Stomach (tissue), 8 donors: ENCODE measurements at regions not wholly inside any gene's neighbourhood (a gene's known extent, or its start where the extent isn't known, plus 50 kb on each side); places are given as distances from the start of the nearest gene placed in this dataset.
"Not testable (repeated sequence)": the region's sequence is repeated elsewhere in the genome, so short reads cannot be mapped to it uniquely, and the experiment has no call there.

Source experiments
- DNase-seq, 2 donors: peaks; one replicate each; pipeline versions ENCODE4 v3.0.0 to v3.0.0-alpha.2; 2013 to 2019
- H3K27ac ChIP-seq, 5 donors: fragments of 200-600 bp in 4 of 5; sonication (generic) in 4 of 5; one replicate each; pipeline ENCODE4 v1.5.1; 2013 to 2019; ENCODE audit warnings: mild to moderate bottlenecking in 1 of 5, moderate library complexity in 1 of 5
- H3K27me3 ChIP-seq, 3 donors: fragments of 200-600 bp; sonication (generic); one replicate each; pipeline ENCODE4 v1.5.1; 2017 to 2019; ENCODE audit warnings: mixed run types in 1 of 3
- H3K36me3 ChIP-seq, 4 donors: fragments of 200-600 bp; sonication (generic); 1 replicate in 3 of 4; 2 replicates in 1 of 4; pipeline ENCODE4 v1.5.1; 2016 to 2019
- H3K4me1 ChIP-seq, 4 donors: fragments of 200-600 bp; sonication (generic); one replicate each; pipeline ENCODE4 v1.5.1; 2016 to 2019
- H3K4me3 ChIP-seq, 4 donors: fragments of 200-600 bp; sonication (generic) in 3 of 4; one replicate each; pipeline ENCODE4 v1.5.1; 2016 to 2019; ENCODE audit warnings: mild to moderate bottlenecking in 1 of 4
- H3K9me3 ChIP-seq, 4 donors: fragments of 200-600 bp; sonication (generic); one replicate each; pipeline ENCODE4 v1.5.1; 2016 to 2019
- CTCF ChIP-seq, 7 experiments: fragments of 450-650 bp in 4 of 7; fragments of 200-600 bp in 3 of 7; sonication (generic) in 3 of 7; IDR thresholded peaks; one replicate each; pipeline ENCODE4 v1.5.1; 2016 to 2019; ENCODE audit warnings: antibody characterized with exemption in 7 of 7, control low read depth in 2 of 7, mild to moderate bottlenecking in 1 of 7
- EP300 ChIP-seq: sonication (generic); formaldehyde crosslinking; IDR thresholded peaks from one replicate; pipeline ENCODE4 v1.6.1; 2017; ENCODE audit warnings: antibody characterized with exemption
- POLR2A ChIP-seq, 4 donors: fragments of 450-650 bp; IDR thresholded peaks; one replicate each; pipeline ENCODE4 v1.6.1; 2016; ENCODE audit warnings: antibody characterized with exemption in 4 of 4, control low read depth in 2 of 4, mild to moderate bottlenecking in 1 of 4, moderate library complexity in 1 of 4
- POLR2AphosphoS5 ChIP-seq, 3 donors: sonication (generic); formaldehyde crosslinking; IDR thresholded peaks; one replicate each; pipeline ENCODE4 v1.6.1; 2016; ENCODE audit warnings: antibody characterized with exemption in 3 of 3
- WGBS, 5 donors: extraction: QIAGEN DNeasy Blood & Tissue Kit in 3 of 5; methylation state at CpG; one replicate each; pipeline versions ENCODE4 v1.1.5 to v1.1.7; 2013 to 2018; 5-methylcytosine and 5-hydroxymethylcytosine counted together
- intact Hi-C: fragments of 100-400 bp; cut with DNase I; formaldehyde crosslinking; loops from one replicate; pipeline ENCODE4 v1.15.1; 2023; ENCODE audit warnings: low total_unique reads
- donor health status: healthy with polysubstance abuse.
- donor health status: Bipolar disorder and iron deficiency.
- donor health status: healthy.

GRCh38 chrX:137882960-137883359, 317.0 kb downstream of the ZIC3 start:
- no peak overlapping the region for H3K4me3 ChIP-seq
- 71 to 88% (median 83%) methylated on average over 2 of the region's 2 CpGs for WGBS, 5 donors
- no peak overlapping the region for H3K27ac ChIP-seq
- H3K27me3 ChIP-seq: no peaks in the 10 kb centered on the region
- DNase-seq: no peak
- peaks cover 0 to 11% (median 4%) of the 10 kb centered on the region in 4 donors for H3K9me3 ChIP-seq
- TF ChIP-seq CTCF (IDR thresholded peaks at IDR 0.05) (no peak), POLR2A (IDR thresholded peaks at IDR 0.05) (no peak), EP300 (no peak), POLR2AphosphoS5 (IDR thresholded peaks at IDR 0.05) (no peak)
- no peaks in the 10 kb centered on the region for H3K36me3 ChIP-seq
- intact Hi-C loops: no loop called here
- no peaks in the 10 kb centered on the region for H3K4me1 ChIP-seq

DNA sequence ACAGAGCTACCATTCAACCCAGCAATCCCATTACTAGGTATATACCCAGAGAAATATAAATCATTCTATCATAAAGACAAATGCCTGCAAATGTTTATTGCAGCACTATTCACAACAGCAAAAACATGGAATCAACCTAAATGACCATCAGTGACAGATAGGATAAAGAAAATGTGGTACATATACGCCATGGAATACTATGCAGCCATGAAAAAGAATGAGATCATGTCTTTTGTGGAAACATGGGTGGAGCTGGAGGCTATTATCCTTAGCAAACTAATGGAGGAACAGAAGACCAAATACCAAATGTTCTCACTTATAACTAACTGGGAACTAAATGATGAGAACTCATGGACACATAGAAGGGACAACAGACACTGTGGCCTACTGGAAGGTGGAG, 318.9 kb downstream of the ZIC3 start:
- intact Hi-C loops, H3K27ac ChIP-seq, H3K4me3 ChIP-seq, H3K36me3 ChIP-seq, DNase-seq, H3K4me1 ChIP-seq, H3K27me3 ChIP-seq: not testable (repeated sequence)
- peaks cover 0 to 11% (median 4%) of the 10 kb centered on the region in 4 donors for H3K9me3 ChIP-seq
- 31 to 77% (median 56%) methylated on average over 1 of the region's 1 CpG for WGBS, 5 donors

DNA sequence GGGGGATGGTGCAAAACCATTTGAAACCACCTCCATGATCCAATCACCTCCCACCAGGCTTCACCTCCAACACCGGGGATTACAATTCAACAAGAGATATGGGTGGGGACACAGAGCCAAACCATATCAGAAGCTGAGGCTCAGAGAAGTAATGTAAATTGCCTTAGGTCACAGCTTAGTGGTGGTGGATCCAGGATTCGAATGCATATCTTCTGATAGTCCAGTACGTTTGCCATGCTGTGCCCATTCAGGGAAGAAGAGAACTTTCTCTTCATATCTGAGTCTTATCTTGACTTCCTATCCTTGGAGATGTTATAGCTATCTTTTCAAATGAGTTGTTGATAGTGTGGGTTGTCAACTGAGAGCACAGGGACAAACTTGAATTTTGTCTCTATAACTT, 325.5 kb downstream of the ZIC3 start:
- no peak for DNase-seq
- Histone ChIP-seq H3K27ac (no peak overlapping the region), H3K4me3 (no peak overlapping the region), H3K27me3 (no peaks in the 10 kb centered on the region), H3K36me3 (no peaks in the 10 kb centered on the region), H3K9me3 (peaks cover 0 to 9% (median 0%) of the 10 kb centered on the region in 4 donors), H3K4me1 (no peaks in the 10 kb centered on the region)
- intact Hi-C loops: no loop called here
- WGBS, 5 donors: 51 to 72% (median 60%) methylated on average over 3 of the region's 3 CpGs
- no peak for TF ChIP-seq CTCF (IDR thresholded peaks at IDR 0.05)
- no peak for TF ChIP-seq POLR2A (IDR thresholded peaks at IDR 0.05)
- TF ChIP-seq EP300: no peak
- no peak for TF ChIP-seq POLR2AphosphoS5 (IDR thresholded peaks at IDR 0.05)

DNA sequence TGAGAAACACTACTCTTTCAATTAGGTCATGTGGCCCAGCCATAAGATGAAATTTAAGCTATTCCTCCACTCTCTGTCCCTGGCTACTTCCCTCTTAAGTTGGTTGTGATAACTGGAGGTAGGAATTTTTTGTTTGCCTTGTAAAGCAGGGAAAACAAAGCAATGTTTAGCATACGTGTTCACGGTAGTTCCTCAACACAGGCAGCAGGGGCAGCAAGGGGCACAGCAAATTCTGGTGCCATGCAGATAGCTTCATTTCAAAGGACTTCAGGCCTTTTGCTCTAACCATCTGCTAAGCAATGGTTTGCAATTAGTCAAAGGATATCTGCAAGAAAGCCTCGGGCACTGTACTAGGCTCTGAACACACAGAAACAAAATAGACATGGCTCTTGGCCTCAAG, 330.2 kb downstream of the ZIC3 start:
- H3K4me3 ChIP-seq: no peak overlapping the region
- no peak for DNase-seq
- H3K27me3 ChIP-seq: no peaks in the 10 kb centered on the region
- WGBS, 5 donors: 36 to 62% (median 52%) methylated on average over 3 of the region's 3 CpGs
- peaks cover 0 to 9% (median 0%) of the 10 kb centered on the region in 4 donors for H3K9me3 ChIP-seq
- no peak for TF ChIP-seq POLR2A (IDR thresholded peaks at IDR 0.05)
- TF ChIP-seq CTCF (IDR thresholded peaks at IDR 0.05): no peak
- TF ChIP-seq EP300: no peak
- no peak for TF ChIP-seq POLR2AphosphoS5 (IDR thresholded peaks at IDR 0.05)
- intact Hi-C loops: no loop called here
- no peaks in the 10 kb centered on the region for H3K36me3 ChIP-seq
- H3K4me1 ChIP-seq: no peaks in the 10 kb centered on the region
- no peak overlapping the region for H3K27ac ChIP-seq

DNA sequence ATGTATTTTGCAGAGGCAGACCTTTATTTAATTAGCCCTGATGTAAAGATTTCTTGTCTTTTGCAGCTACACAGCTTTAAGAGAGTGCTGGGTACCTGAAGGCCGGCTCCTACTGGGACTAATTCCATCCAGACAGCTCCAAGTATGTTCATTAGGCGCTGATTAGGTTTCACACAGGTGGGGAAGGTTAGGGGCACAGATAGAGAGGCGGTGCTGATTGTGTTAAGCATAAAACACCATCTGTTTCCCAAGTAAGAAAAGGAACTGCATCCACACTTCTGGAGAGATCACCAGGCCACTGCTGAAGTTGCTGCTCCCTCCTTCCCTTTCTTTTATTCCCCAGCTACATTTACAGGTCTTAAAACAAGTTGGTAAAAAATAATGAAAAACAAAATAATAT, 349.5 kb downstream of the ZIC3 start:
- Histone ChIP-seq H3K9me3 (no peaks in the 10 kb centered on the region), H3K27ac (no peak overlapping the region), H3K4me3 (no peak overlapping the region), H3K36me3 (no peaks in the 10 kb centered on the region), H3K27me3 (no peaks in the 10 kb centered on the region), H3K4me1 (no peaks in the 10 kb centered on the region)
- intact Hi-C loops: no loop called here
- DNase-seq: no peak
- 15 to 33% (median 28%) methylated on average over 3 of the region's 3 CpGs for WGBS, 5 donors
- TF ChIP-seq POLR2A (IDR thresholded peaks at IDR 0.05): no peak
- TF ChIP-seq EP300: no peak
